ENCODE measurements at regions not wholly inside any gene's neighbourhood (a gene's known extent, or its start where the extent isn't known, plus 50 kb on each side); places are given as distances from the start of the nearest gene placed in this dataset.

DNA sequence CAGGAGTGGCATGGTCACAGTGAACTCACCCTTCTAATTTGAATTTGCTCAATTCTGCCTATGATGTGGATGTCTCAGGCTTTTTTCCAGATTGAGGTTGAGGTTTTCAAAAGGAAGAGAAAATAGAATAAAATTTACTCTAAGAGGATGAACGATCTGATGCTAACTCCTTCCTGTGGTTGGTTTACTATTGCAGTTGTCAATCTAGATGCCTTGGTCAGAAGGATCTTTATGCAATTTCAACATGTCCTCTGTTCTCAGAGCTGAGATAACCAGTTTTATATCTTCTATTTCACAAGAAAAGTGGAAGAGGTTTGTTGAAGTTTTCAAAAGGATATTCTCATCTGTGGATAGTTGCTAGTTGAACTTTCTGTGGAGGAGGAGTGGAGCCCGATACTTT is 150.7 kb upstream of the WDR11 start:
- TF ChIP-seq, protein P1, sequence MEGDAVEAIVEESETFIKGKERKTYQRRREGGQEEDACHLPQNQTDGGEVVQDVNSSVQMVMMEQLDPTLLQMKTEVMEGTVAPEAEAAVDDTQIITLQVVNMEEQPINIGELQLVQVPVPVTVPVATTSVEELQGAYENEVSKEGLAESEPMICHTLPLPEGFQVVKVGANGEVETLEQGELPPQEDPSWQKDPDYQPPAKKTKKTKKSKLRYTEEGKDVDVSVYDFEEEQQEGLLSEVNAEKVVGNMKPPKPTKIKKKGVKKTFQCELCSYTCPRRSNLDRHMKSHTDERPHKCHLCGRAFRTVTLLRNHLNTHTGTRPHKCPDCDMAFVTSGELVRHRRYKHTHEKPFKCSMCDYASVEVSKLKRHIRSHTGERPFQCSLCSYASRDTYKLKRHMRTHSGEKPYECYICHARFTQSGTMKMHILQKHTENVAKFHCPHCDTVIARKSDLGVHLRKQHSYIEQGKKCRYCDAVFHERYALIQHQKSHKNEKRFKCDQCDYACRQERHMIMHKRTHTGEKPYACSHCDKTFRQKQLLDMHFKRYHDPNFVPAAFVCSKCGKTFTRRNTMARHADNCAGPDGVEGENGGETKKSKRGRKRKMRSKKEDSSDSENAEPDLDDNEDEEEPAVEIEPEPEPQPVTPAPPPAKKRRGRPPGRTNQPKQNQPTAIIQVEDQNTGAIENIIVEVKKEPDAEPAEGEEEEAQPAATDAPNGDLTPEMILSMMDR (IDR thresholded peaks at IDR 0.05; ENCODE audit: low read depth, low read length) = no peak
- no peak for TF ChIP-seq EZH2phosphoT487 (IDR thresholded peaks at IDR 0.05; ENCODE audit: low read depth)
